ENCODE measurements at regions not wholly inside any gene's neighbourhood (a gene's known extent, or its start where the extent isn't known, plus 50 kb on each side); places are given as distances from the start of the nearest gene placed in this dataset.

DNA sequence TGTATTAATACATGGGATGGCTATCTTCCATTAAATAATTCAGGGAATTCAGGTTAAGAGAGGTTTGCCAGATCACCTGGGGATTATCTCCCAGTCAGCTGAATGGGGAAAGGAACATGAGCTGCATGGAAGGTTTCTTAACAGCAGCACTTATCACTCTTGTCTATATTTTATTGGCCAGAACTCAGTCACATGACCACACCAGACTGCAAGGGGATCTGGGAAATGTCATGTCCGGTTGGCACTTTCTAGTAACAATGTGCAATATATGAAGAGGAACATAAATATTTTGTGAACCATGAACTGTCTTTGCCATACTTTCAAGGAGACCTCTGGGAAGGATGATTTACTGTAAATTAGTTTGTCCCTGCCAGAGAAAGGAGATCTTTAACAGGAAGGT, 599.1 kb downstream of the SLC4A3 start:
- Mint-ChIP-seq H3K9me3 (no peaks in the 10 kb centered on the region), H3K4me3 (no peak overlapping the region), H3K36me3 (ENCODE audit: low read depth) (no peaks in the 10 kb centered on the region), H3K27me3 (ENCODE audit: low read depth) (no peaks in the 10 kb centered on the region), H3K27ac (no peak overlapping the region), H3K4me1 (ENCODE audit: low read depth) (no peaks in the 10 kb centered on the region)

DNA sequence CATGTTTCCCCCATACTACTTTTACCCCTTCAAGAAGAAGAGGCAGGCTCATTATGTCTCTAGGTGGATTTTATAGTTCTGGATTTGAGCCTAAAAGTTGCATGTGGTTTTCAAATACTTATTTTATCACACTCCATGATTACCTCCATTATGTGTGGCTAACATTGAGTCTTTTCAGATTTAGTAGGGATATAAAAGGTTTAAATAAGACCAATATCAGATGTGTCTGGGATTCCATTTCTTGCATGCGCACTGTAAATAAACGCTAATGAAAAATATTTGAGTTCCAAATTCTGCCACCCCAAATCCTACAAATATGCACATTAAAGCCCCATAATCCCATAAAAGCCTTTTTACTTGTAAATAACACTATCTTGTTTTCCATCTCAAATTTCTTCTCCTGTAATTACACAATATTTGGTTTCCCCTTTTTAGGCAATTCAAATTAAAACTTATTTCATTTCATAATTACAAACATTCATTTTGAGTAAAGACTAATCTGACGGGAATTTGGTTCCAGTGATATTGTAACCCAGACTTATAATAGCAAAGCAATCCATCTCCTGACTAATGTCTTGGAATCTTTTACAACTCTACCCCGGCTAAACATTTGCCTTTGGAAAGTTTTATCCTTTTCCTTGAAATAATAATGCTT, 600.0 kb downstream of the SLC4A3 start:
- Mint-ChIP-seq H3K27me3 (ENCODE audit: low read depth) (no peaks in the 10 kb centered on the region), H3K4me3 (no peak overlapping the region), H3K4me1 (ENCODE audit: low read depth) (no peaks in the 10 kb centered on the region), H3K36me3 (ENCODE audit: low read depth) (no peaks in the 10 kb centered on the region), H3K9me3 (no peaks in the 10 kb centered on the region), H3K27ac (no peak overlapping the region)

- Mint-ChIP-seq H3K9me3 (no peaks in the 10 kb centered on the region), H3K36me3 (ENCODE audit: low read depth) (no peaks in the 10 kb centered on the region), H3K27me3 (ENCODE audit: low read depth) (no peaks in the 10 kb centered on the region), H3K4me3 (no peak overlapping the region), H3K27ac (no peak overlapping the region), H3K4me1 (ENCODE audit: low read depth) (no peaks in the 10 kb centered on the region)
Measured at GRCh38 chr2:220228310-220229006, 601.0 kb downstream of the SLC4A3 start.

DNA sequence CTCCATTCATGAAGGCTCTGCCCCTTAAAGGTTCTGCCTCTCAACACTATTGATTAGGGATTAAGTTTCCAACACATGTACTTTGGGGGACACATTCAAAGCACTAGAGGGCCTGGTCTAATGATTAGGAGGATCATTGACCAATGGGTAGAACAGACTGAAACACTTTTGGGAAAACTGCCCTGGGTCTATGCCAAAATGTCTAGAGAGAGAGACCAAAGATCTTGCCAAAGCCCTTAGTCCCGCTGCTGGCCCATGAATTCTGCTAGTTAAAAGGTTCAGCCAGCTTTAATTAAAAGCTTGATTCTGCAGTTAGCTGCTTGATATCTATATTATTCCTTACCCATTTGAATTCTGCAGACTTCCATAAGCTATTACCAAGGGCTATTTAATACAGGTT, 613.2 kb downstream of the SLC4A3 start:
- Mint-ChIP-seq H3K4me3 (no peak overlapping the region), H3K27me3 (ENCODE audit: low read depth) (no peaks in the 10 kb centered on the region), H3K9me3 (no peaks in the 10 kb centered on the region), H3K27ac (no peak overlapping the region), H3K4me1 (ENCODE audit: low read depth) (no peaks in the 10 kb centered on the region), H3K36me3 (ENCODE audit: low read depth) (no peaks in the 10 kb centered on the region)

GRCh38 chr2:220241423-220241822, 614.0 kb downstream of the SLC4A3 start:
- Mint-ChIP-seq H3K9me3 (no peaks in the 10 kb centered on the region), H3K4me1 (ENCODE audit: low read depth) (no peaks in the 10 kb centered on the region), H3K27me3 (ENCODE audit: low read depth) (no peaks in the 10 kb centered on the region), H3K27ac (no peak overlapping the region), H3K4me3 (no peak overlapping the region), H3K36me3 (ENCODE audit: low read depth) (no peaks in the 10 kb centered on the region)

- Mint-ChIP-seq H3K27ac (no peak overlapping the region), H3K9me3 (no peaks in the 10 kb centered on the region), H3K27me3 (ENCODE audit: low read depth) (no peaks in the 10 kb centered on the region), H3K36me3 (ENCODE audit: low read depth) (no peaks in the 10 kb centered on the region), H3K4me1 (ENCODE audit: low read depth) (no peaks in the 10 kb centered on the region), H3K4me3 (no peak overlapping the region)
Measured at GRCh38 chr2:220243571-220243970, 616.1 kb downstream of the SLC4A3 start.

- Mint-ChIP-seq H3K4me3 (no peak overlapping the region), H3K4me1 (ENCODE audit: low read depth) (no peaks in the 10 kb centered on the region), H3K36me3 (ENCODE audit: low read depth) (no peaks in the 10 kb centered on the region), H3K9me3 (no peaks in the 10 kb centered on the region), H3K27ac (no peak overlapping the region), H3K27me3 (ENCODE audit: low read depth) (no peaks in the 10 kb centered on the region)
Measured at GRCh38 chr2:220246386-220246785, 619.0 kb downstream of the SLC4A3 start.

DNA sequence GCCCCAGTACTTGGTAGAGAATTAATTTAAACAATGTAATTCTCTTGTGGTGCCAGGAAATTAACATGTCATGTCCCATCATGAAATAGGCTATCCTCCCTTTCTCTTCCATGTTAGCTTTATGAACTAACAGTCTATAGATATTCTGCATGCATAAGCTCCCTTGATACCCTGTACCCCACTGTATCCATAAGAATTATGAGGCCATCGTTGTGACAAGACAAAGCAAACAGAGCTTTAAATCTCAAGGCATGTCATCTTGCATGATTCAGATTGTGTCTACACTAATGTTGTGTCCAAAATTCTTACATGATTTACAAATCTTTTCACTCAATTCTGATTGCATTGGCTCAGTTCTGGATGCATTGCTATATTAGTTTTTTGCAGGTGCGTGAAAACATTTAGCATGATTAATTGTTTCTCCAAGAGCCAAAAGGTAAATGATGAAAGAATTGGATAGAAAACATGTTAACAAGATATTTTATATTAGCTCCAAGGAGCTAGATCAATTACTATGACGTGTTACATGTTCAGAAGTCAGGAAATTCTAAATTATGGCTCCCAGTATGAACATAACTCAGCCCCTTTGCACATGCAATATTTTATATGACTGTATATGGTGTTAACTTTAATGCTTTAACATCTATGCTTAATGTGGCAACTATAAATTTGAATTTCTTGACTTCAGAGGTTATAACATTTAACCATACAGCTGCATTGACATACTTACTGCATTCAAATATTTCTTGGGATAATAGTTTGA, 620.3 kb downstream of the SLC4A3 start:
- Mint-ChIP-seq H3K4me1 (ENCODE audit: low read depth) (no peaks in the 10 kb centered on the region), H3K4me3 (no peak overlapping the region), H3K9me3 (peaks cover 3% of the 10 kb centered on the region), H3K27me3 (ENCODE audit: low read depth) (no peaks in the 10 kb centered on the region), H3K27ac (no peak overlapping the region), H3K36me3 (ENCODE audit: low read depth) (no peaks in the 10 kb centered on the region)

DNA sequence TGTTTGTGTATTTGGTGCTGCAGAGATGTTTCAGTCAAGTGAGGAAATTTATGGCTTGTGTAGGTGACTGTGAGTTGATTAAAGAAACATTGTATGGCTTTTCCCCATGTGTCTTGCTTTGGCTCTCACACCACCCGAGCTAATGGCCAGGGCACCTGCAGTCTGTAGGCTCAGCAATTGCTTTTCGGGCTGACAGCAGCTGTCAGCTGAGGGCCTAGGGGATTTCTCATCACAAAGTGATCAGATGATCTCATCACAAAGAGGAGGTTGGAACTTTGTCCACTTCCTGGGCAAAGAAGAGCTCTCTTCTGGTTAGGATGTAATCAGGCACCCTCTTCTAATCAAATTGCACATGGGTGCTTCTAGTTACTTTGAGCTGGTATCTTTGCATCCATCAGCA, 632.2 kb downstream of the SLC4A3 start:
- H3K4me1 Mint-ChIP-seq (ENCODE audit: low read depth) = no peaks in the 10 kb centered on the region
- H3K9me3 Mint-ChIP-seq = no peaks in the 10 kb centered on the region
- H3K4me3 Mint-ChIP-seq = no peak overlapping the region
- H3K27ac Mint-ChIP-seq = no peak overlapping the region
- H3K27me3 Mint-ChIP-seq (ENCODE audit: low read depth) = no peaks in the 10 kb centered on the region
- H3K36me3 Mint-ChIP-seq (ENCODE audit: low read depth) = no peaks in the 10 kb centered on the region

DNA sequence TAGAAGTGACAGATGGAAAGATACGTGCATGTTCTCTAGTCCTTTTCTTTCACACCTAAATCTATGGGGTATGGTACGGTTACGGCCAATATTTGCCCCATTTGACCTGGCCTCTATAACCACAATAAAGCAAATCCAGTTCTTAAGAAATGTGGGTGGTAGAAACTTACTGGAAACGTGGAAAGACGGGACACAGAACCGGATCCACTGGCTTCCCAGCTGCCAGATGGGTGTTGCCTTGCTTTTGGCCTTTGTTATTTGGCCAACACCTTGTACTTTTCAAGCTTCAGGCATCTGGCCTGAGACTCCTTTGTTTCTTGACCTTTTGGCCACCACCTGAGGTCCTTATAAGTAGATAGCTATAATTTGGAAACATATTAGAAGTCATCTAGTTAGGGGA, 635.9 kb downstream of the SLC4A3 start:
- no peak overlapping the region for H3K4me3 Mint-ChIP-seq
- no peaks in the 10 kb centered on the region for H3K27me3 Mint-ChIP-seq (ENCODE audit: low read depth)
- no peaks in the 10 kb centered on the region for H3K4me1 Mint-ChIP-seq (ENCODE audit: low read depth)
- H3K27ac Mint-ChIP-seq = no peak overlapping the region
- H3K36me3 Mint-ChIP-seq (ENCODE audit: low read depth) = no peaks in the 10 kb centered on the region
- no peaks in the 10 kb centered on the region for H3K9me3 Mint-ChIP-seq

- H3K27ac Mint-ChIP-seq = no peak overlapping the region
- H3K36me3 Mint-ChIP-seq (ENCODE audit: low read depth) = no peaks in the 10 kb centered on the region
- H3K4me3 Mint-ChIP-seq = no peak overlapping the region
- no peaks in the 10 kb centered on the region for H3K9me3 Mint-ChIP-seq
- H3K4me1 Mint-ChIP-seq (ENCODE audit: low read depth) = no peaks in the 10 kb centered on the region
- H3K27me3 Mint-ChIP-seq (ENCODE audit: low read depth) = no peaks in the 10 kb centered on the region
Measured at GRCh38 chr2:220269367-220269766, 641.9 kb downstream of the SLC4A3 start.

- H3K4me3 Mint-ChIP-seq = no peak overlapping the region
- H3K27me3 Mint-ChIP-seq (ENCODE audit: low read depth) = no peaks in the 10 kb centered on the region
- no peaks in the 10 kb centered on the region for H3K36me3 Mint-ChIP-seq (ENCODE audit: low read depth)
- H3K27ac Mint-ChIP-seq = no peak overlapping the region
- no peaks in the 10 kb centered on the region for H3K9me3 Mint-ChIP-seq
- no peaks in the 10 kb centered on the region for H3K4me1 Mint-ChIP-seq (ENCODE audit: low read depth)
Measured at GRCh38 chr2:220270481-220271070, 643.1 kb downstream of the SLC4A3 start.

- H3K27ac Mint-ChIP-seq = no peak overlapping the region
- no peaks in the 10 kb centered on the region for H3K4me1 Mint-ChIP-seq (ENCODE audit: low read depth)
- H3K9me3 Mint-ChIP-seq = no peaks in the 10 kb centered on the region
- no peak overlapping the region for H3K4me3 Mint-ChIP-seq
- no peaks in the 10 kb centered on the region for H3K27me3 Mint-ChIP-seq (ENCODE audit: low read depth)
- H3K36me3 Mint-ChIP-seq (ENCODE audit: low read depth) = no peaks in the 10 kb centered on the region
Measured at GRCh38 chr2:220272656-220273055, 645.2 kb downstream of the SLC4A3 start.

- Mint-ChIP-seq H3K9me3 (no peaks in the 10 kb centered on the region), H3K27me3 (ENCODE audit: low read depth) (no peaks in the 10 kb centered on the region), H3K4me3 (no peak overlapping the region), H3K36me3 (ENCODE audit: low read depth) (no peaks in the 10 kb centered on the region), H3K4me1 (ENCODE audit: low read depth) (no peaks in the 10 kb centered on the region), H3K27ac (no peak overlapping the region)
Measured at GRCh38 chr2:220273082-220273481, 645.7 kb downstream of the SLC4A3 start.

GRCh38 chr2:220275454-220275853, 648.0 kb downstream of the SLC4A3 start:
- Mint-ChIP-seq H3K27me3 (ENCODE audit: low read depth) (no peaks in the 10 kb centered on the region), H3K4me3 (no peak overlapping the region), H3K36me3 (ENCODE audit: low read depth) (no peaks in the 10 kb centered on the region), H3K9me3 (no peaks in the 10 kb centered on the region), H3K4me1 (ENCODE audit: low read depth) (no peaks in the 10 kb centered on the region), H3K27ac (no peak overlapping the region)

Measured in T-helper 1 cell treated with Interleukin-12 subunit alpha and Interleukin-12 subunit beta and Interleukin-4 antibody, amounts not matched to agents 30 μg/mL and 1 μg/mL, for 36 hours (primary cell).